Parathyroid adenoma (tissue), 2 donors: ENCODE measurements at regions not wholly inside any gene's neighbourhood (a gene's known extent, or its start where the extent isn't known, plus 50 kb on each side); places are given as distances from the start of the nearest gene placed in this dataset.

Source experiments
- H2AFZ ChIP-seq: fragments of 300-600 bp; sonication (generic); one replicate; pipeline ENCODE4 v1.7.0; 2017; ENCODE audit warnings: antibody characterized with exemption, mild to moderate bottlenecking
- H3K27ac ChIP-seq: fragments of 300-600 bp; sonication (generic); one replicate; pipeline ENCODE4 v1.7.0; 2017
- H3K27me3 ChIP-seq: fragments of 300-600 bp; sonication (generic); one replicate; pipeline ENCODE4 v1.7.0; 2017; ENCODE audit warnings: low read length; ENCODE audit not compliant: control insufficient read depth, insufficient read depth
- H3K36me3 ChIP-seq: fragments of 300-600 bp; sonication (generic); one replicate; pipeline ENCODE4 v1.7.0; 2017; ENCODE audit warnings: low read length; ENCODE audit not compliant: control insufficient read depth, insufficient read depth
- H3K4me1 ChIP-seq: fragments of 300-600 bp; sonication (generic); one replicate; pipeline ENCODE4 v1.7.0; 2017; ENCODE audit warnings: control low read depth
- H3K4me2 ChIP-seq: fragments of 300-600 bp; sonication (generic); one replicate; pipeline ENCODE4 v1.7.0; 2017; ENCODE audit warnings: low read length
- H3K4me3 ChIP-seq: fragments of 300-600 bp; sonication (generic); one replicate; pipeline ENCODE4 v1.7.0; 2017; ENCODE audit warnings: low read depth, low read length
- H3K79me2 ChIP-seq: fragments of 300-600 bp; sonication (generic); one replicate; pipeline ENCODE4 v1.7.0; 2017; ENCODE audit warnings: control low read depth
- H3K9ac ChIP-seq: fragments of 300-600 bp; sonication (generic); one replicate; pipeline ENCODE4 v1.7.0; 2017; ENCODE audit warnings: mild to moderate bottlenecking
- H3K9me3 ChIP-seq: fragments of 300-600 bp; sonication (generic); one replicate; pipeline ENCODE4 v1.7.0; 2017; ENCODE audit warnings: low read length; ENCODE audit not compliant: control insufficient read depth
- TF ChIP-seq, protein P1 (sequence below): fragments of 300-600 bp; sonication (generic); IDR thresholded peaks from one replicate; pipeline ENCODE4 v1.7.0; 2017; ENCODE audit warnings: antibody characterized with exemption, mild to moderate bottlenecking
- donor health status: primary hyperparathyroidism.

DNA sequence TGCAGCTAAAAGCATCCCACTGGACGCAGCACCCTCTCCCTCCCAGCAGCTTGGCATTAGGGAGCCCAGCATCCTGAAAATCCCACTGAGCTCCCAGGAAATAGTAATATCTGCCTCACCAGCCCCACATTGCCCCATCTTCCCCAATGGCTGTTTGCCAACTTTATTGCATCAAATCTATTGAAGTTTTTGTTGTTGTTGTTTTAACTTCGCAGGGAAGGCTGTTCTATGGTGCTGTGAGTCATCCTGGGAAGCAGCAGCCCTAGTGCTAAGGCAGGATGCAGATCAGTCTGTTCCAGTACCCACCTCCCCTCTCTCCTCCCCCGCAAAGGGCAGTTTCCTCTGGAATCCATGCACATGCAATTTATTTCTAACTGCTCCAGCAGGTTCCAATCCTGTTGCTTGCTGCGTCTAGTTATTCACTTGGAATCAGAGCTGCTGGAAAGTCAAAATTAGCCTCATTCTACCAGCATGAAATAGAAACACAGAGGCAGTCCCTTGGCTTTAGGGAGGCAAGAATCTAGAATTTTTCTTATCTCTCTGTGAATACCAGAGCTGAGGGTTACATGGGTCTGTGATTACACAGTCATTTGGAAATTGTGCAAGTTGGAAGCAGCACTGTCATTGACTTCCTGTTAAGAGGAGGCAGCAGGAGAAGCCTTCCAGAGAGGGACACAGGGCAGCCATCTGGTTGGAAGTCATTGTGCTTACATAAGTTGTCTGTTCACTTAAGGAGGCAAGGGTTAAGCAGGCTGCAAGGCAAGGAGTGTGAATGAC lies 115.9 kb upstream of the CACUL1 start:
- no peaks in the 10 kb centered on the region for H3K4me1 ChIP-seq
- no peaks in the 10 kb centered on the region for H3K79me2 ChIP-seq
- H3K9me3 ChIP-seq, result no peaks in the 10 kb centered on the region
- H3K36me3 ChIP-seq, result no peaks in the 10 kb centered on the region
- no peak overlapping the region for H3K4me2 ChIP-seq
- no peak overlapping the region for H2AFZ ChIP-seq
- no peak overlapping the region for H3K4me3 ChIP-seq
- H3K27ac ChIP-seq, result no peak overlapping the region
- TF ChIP-seq, protein P1, sequence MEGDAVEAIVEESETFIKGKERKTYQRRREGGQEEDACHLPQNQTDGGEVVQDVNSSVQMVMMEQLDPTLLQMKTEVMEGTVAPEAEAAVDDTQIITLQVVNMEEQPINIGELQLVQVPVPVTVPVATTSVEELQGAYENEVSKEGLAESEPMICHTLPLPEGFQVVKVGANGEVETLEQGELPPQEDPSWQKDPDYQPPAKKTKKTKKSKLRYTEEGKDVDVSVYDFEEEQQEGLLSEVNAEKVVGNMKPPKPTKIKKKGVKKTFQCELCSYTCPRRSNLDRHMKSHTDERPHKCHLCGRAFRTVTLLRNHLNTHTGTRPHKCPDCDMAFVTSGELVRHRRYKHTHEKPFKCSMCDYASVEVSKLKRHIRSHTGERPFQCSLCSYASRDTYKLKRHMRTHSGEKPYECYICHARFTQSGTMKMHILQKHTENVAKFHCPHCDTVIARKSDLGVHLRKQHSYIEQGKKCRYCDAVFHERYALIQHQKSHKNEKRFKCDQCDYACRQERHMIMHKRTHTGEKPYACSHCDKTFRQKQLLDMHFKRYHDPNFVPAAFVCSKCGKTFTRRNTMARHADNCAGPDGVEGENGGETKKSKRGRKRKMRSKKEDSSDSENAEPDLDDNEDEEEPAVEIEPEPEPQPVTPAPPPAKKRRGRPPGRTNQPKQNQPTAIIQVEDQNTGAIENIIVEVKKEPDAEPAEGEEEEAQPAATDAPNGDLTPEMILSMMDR, result no peak
- H3K9ac ChIP-seq, result no peak overlapping the region
- H3K27me3 ChIP-seq, result no peaks in the 10 kb centered on the region

GRCh38 chr10:118871244-118871865 lies 116.6 kb upstream of the CACUL1 start:
- Histone ChIP-seq H3K79me2 (no peaks in the 10 kb centered on the region), H3K9me3 (no peaks in the 10 kb centered on the region), H3K27me3 (no peaks in the 10 kb centered on the region), H3K4me1 (no peaks in the 10 kb centered on the region), H3K4me2 (no peak overlapping the region), H3K4me3 (no peak overlapping the region), H3K36me3 (no peaks in the 10 kb centered on the region), H2AFZ (no peak overlapping the region), H3K9ac (no peak overlapping the region), H3K27ac (no peak overlapping the region)
- TF ChIP-seq, protein P1, result no peak

GRCh38 chr10:118873091-118873737 lies 118.4 kb upstream of the CACUL1 start:
- H3K4me3 ChIP-seq, result no peak overlapping the region
- no peak overlapping the region for H3K9ac ChIP-seq
- no peak overlapping the region for H3K4me2 ChIP-seq
- H3K36me3 ChIP-seq, result no peaks in the 10 kb centered on the region
- H3K27ac ChIP-seq, result no peak overlapping the region
- no peaks in the 10 kb centered on the region for H3K4me1 ChIP-seq
- H3K27me3 ChIP-seq, result no peaks in the 10 kb centered on the region
- TF ChIP-seq, protein P1, result no peak
- H3K79me2 ChIP-seq, result no peaks in the 10 kb centered on the region
- no peaks in the 10 kb centered on the region for H3K9me3 ChIP-seq
- no peak overlapping the region for H2AFZ ChIP-seq

DNA sequence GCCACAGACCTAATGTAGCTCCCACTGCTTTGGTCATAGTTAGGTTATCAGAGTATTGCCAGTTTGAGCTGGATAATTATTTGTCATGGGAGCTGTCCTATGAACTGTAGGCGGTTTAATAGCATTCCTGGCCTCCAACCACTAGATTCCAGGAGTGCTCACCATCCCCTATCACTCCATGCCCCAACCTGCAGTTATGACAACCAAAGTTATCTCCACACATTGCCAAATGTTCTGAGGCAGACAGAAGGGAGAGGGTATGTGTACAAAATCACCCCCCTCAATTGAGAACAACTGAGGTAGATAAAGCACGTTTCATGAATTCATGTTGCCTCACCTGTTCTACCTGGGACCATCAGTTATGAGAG lies 119.0 kb upstream of the CACUL1 start:
- no peaks in the 10 kb centered on the region for H3K4me1 ChIP-seq
- H3K27me3 ChIP-seq, result no peaks in the 10 kb centered on the region
- H2AFZ ChIP-seq, result no peak overlapping the region
- H3K9me3 ChIP-seq, result no peaks in the 10 kb centered on the region
- H3K9ac ChIP-seq, result no peak overlapping the region
- no peak overlapping the region for H3K4me2 ChIP-seq
- no peaks in the 10 kb centered on the region for H3K36me3 ChIP-seq
- H3K4me3 ChIP-seq, result no peak overlapping the region
- no peaks in the 10 kb centered on the region for H3K79me2 ChIP-seq
- no peak overlapping the region for H3K27ac ChIP-seq
- TF ChIP-seq, protein P1, result no peak
